Thyroid gland (tissue), 4 donors: ENCODE measurements at regions not wholly inside any gene's neighbourhood (a gene's known extent, or its start where the extent isn't known, plus 50 kb on each side); places are given as distances from the start of the nearest gene placed in this dataset.
"Not testable (repeated sequence)": the region's sequence is repeated elsewhere in the genome, so short reads cannot be mapped to it uniquely, and the experiment has no call there.

Experiments
- DNase-seq, 2 donors: peaks; one replicate each; pipeline ENCODE4 v3.0.0-alpha.2; 2019
- H3K27ac ChIP-seq, 3 donors: fragments of 200-600 bp; sonication (generic); 1 replicate in 2 of 3; 2 replicates in 1 of 3; pipeline ENCODE4 v1.5.1; 2016 to 2019; ENCODE audit warnings: mild to moderate bottlenecking in 1 of 3, moderate library complexity in 1 of 3
- H3K27me3 ChIP-seq: fragments of 200-600 bp; sonication (generic); one replicate; pipeline ENCODE4 v1.5.1; 2019
- H3K36me3 ChIP-seq, 2 donors: fragments of 200-600 bp; sonication (generic); one replicate each; pipeline ENCODE4 v1.5.1; 2016 to 2019
- H3K4me1 ChIP-seq, 2 donors: fragments of 200-600 bp; sonication (generic); one replicate each; pipeline ENCODE4 v1.5.1; 2017 to 2019
- H3K4me3 ChIP-seq, 3 donors: fragments of 200-600 bp; sonication (generic); replicated peaks in 1 of 3; 1 replicate in 2 of 3; 2 replicates in 1 of 3; pipeline ENCODE4 v1.5.1; 2016; ENCODE audit warnings: mild to moderate bottlenecking in 1 of 3
- H3K9me3 ChIP-seq: fragments of 200-600 bp; sonication (generic); one replicate; pipeline ENCODE4 v1.5.1; 2017
- CTCF ChIP-seq, 6 experiments: fragments of 200-600 bp in 3 of 6; fragments of 450-650 bp in 3 of 6; sonication (generic) in 3 of 6; IDR thresholded peaks; one replicate each; pipeline ENCODE4 v1.5.1; 2016 to 2019; ENCODE audit warnings: antibody characterized with exemption in 6 of 6, mild to moderate bottlenecking in 2 of 6, inconsistent platforms in 1 of 6, moderate library complexity in 1 of 6
- POLR2A ChIP-seq, 2 donors: fragments of 450-650 bp; IDR thresholded peaks; one replicate each; pipeline ENCODE4 v1.6.1; 2017; ENCODE audit warnings: antibody characterized with exemption in 2 of 2, mild to moderate bottlenecking in 2 of 2, moderate library complexity in 1 of 2
- WGBS, 2 donors: methylation state at CpG; one replicate each; pipeline ENCODE4 v1.1.5; 2017; 5-methylcytosine and 5-hydroxymethylcytosine counted together
- intact Hi-C: fragments of 100-400 bp; cut with DNase I; formaldehyde crosslinking; loops from one replicate; pipeline ENCODE4 v1.15.1; 2023

- 95 to 96% methylated on average over 3 of the region's 3 CpGs for WGBS, 2 donors
- Histone ChIP-seq H3K9me3 (no peaks in the 10 kb centered on the region), H3K4me1 (no peaks in the 10 kb centered on the region), H3K36me3 (no peaks in the 10 kb centered on the region), H3K27me3 (no peaks in the 10 kb centered on the region), H3K27ac (no peak overlapping the region), H3K4me3 (no peak overlapping the region)
- intact Hi-C loops: loop anchor here (10.0 kb wide), 1 partner anchor 232 kb away; no protein-coding TSS in a partner anchor
- no peak for TF ChIP-seq CTCF (IDR thresholded peaks at IDR 0.05)
- no peak for TF ChIP-seq POLR2A (IDR thresholded peaks at IDR 0.05)
- no peak for DNase-seq
Measured at GRCh38 chr4:150012851-150013360, 65.3 kb upstream of the DCLK2 start.

- not testable (repeated sequence) for H3K9me3 ChIP-seq, H3K27me3 ChIP-seq, H3K27ac ChIP-seq, DNase-seq, H3K4me3 ChIP-seq, H3K4me1 ChIP-seq, H3K36me3 ChIP-seq
- intact Hi-C loops: loop anchor here (10.0 kb wide), 1 partner anchor 229 kb away; no protein-coding TSS in a partner anchor
Measured at GRCh38 chr4:150015910-150016309, 62.3 kb upstream of the DCLK2 start.

GRCh38 chr4:150016621-150017020 is 61.6 kb upstream of the DCLK2 start:
- DNase-seq, H3K9me3 ChIP-seq, H3K4me3 ChIP-seq, H3K36me3 ChIP-seq, H3K4me1 ChIP-seq, H3K27me3 ChIP-seq, H3K27ac ChIP-seq: not testable (repeated sequence)
- intact Hi-C loops: loop anchor here (10.0 kb wide), 1 partner anchor 228 kb away; no protein-coding TSS in a partner anchor
- 86 to 92% methylated on average over 1 of the region's 1 CpG for WGBS, 2 donors

- Histone ChIP-seq H3K4me3 (no peak overlapping the region), H3K27ac (no peak overlapping the region), H3K36me3 (no peaks in the 10 kb centered on the region), H3K27me3 (no peaks in the 10 kb centered on the region), H3K9me3 (no peaks in the 10 kb centered on the region), H3K4me1 (no peaks in the 10 kb centered on the region)
- 71% methylated on average over 1 of the region's 1 CpG for WGBS, 2 donors
- intact Hi-C loops: loop anchor here (10.0 kb wide), 1 partner anchor 227 kb away; no protein-coding TSS in a partner anchor
- TF ChIP-seq CTCF (IDR thresholded peaks at IDR 0.05) (no peak), POLR2A (IDR thresholded peaks at IDR 0.05) (no peak)
- DNase-seq: no peak
Measured at GRCh38 chr4:150018257-150018656, 60.0 kb upstream of the DCLK2 start.

- Histone ChIP-seq H3K27me3 (no peaks in the 10 kb centered on the region), H3K27ac (no peak overlapping the region), H3K36me3 (no peaks in the 10 kb centered on the region), H3K4me1 (no peaks in the 10 kb centered on the region), H3K9me3 (no peaks in the 10 kb centered on the region), H3K4me3 (no peak overlapping the region)
- no peak for TF ChIP-seq POLR2A (IDR thresholded peaks at IDR 0.05)
- TF ChIP-seq CTCF (IDR thresholded peaks at IDR 0.05): no peak
- no peak for DNase-seq
- 78 to 98% methylated on average over 1 of the region's 1 CpG for WGBS, 2 donors
- intact Hi-C loops: no loop called here
Measured at GRCh38 chr4:150021483-150021882, 56.8 kb upstream of the DCLK2 start.

- intact Hi-C loops: no loop called here
- H3K9me3 ChIP-seq: no peaks in the 10 kb centered on the region
Measured at GRCh38 chr4:150023489-150023888, 54.8 kb upstream of the DCLK2 start.

GRCh38 chr4:150026987-150027386 is 51.3 kb upstream of the DCLK2 start:
- DNase-seq, H3K4me1 ChIP-seq, H3K4me3 ChIP-seq, H3K36me3 ChIP-seq, H3K27me3 ChIP-seq, H3K9me3 ChIP-seq, H3K27ac ChIP-seq, intact Hi-C loops: not testable (repeated sequence)

More at GRCh38 chr4:150023489-150023888, 54.8 kb upstream of the DCLK2 start:
- WGBS, 2 donors: 74 to 87% methylated on average over 2 of the region's 2 CpGs
- H3K27me3 ChIP-seq: no peaks in the 10 kb centered on the region
- H3K4me3 ChIP-seq: no peak overlapping the region
- TF ChIP-seq POLR2A (IDR thresholded peaks at IDR 0.05) (no peak), CTCF (IDR thresholded peaks at IDR 0.05) (no peak)
- no peak overlapping the region for H3K27ac ChIP-seq
- H3K4me1 ChIP-seq: no peaks in the 10 kb centered on the region
- no peaks in the 10 kb centered on the region for H3K36me3 ChIP-seq
- DNase-seq: no peak
